ENCODE measurements at regions not wholly inside any gene's neighbourhood (a gene's known extent, or its start where the extent isn't known, plus 50 kb on each side); places are given as distances from the start of the nearest gene placed in this dataset.

DNA sequence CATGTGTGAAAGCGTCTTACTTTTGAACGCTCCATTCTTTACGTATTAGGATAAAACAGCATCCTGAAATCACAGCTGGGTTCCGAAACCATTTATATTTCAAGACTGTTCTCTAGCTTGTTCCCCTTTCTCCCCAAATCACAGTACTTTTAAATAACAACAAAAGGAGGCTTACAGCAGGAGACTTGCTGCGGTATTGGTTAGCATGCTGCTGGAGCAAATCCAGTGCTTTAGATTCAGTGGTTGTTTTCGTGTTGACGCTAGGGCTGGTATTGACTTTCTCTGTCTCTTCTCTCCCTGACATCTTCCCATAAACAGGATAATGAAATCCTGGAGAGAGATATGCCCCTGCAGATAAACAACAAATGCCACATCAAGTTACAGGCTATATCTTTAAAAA is 103.1 kb downstream of the ZNF608 start:
- TF ChIP-seq, protein P1, sequence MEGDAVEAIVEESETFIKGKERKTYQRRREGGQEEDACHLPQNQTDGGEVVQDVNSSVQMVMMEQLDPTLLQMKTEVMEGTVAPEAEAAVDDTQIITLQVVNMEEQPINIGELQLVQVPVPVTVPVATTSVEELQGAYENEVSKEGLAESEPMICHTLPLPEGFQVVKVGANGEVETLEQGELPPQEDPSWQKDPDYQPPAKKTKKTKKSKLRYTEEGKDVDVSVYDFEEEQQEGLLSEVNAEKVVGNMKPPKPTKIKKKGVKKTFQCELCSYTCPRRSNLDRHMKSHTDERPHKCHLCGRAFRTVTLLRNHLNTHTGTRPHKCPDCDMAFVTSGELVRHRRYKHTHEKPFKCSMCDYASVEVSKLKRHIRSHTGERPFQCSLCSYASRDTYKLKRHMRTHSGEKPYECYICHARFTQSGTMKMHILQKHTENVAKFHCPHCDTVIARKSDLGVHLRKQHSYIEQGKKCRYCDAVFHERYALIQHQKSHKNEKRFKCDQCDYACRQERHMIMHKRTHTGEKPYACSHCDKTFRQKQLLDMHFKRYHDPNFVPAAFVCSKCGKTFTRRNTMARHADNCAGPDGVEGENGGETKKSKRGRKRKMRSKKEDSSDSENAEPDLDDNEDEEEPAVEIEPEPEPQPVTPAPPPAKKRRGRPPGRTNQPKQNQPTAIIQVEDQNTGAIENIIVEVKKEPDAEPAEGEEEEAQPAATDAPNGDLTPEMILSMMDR (conservative IDR thresholded peaks at IDR 0.05; ENCODE audit: low read depth, low read length), result no peak
- no peak for TF ChIP-seq EZH2 (IDR thresholded peaks at IDR 0.05; ENCODE audit: borderline replicate concordance, low read depth, low read length, poor library complexity, severe bottlenecking)
